Embryonic facial prominence (tissue), 1 donor: ENCODE measurements at regions not wholly inside any gene's neighbourhood (a gene's known extent, or its start where the extent isn't known, plus 50 kb on each side); places are given as distances from the start of the nearest gene placed in this dataset.

Source experiments
- DNase-seq: peaks from one replicate; pipeline ENCODE4 v3.0.0-alpha.2; 2016; ENCODE audit errors: extremely low spot score

DNA sequence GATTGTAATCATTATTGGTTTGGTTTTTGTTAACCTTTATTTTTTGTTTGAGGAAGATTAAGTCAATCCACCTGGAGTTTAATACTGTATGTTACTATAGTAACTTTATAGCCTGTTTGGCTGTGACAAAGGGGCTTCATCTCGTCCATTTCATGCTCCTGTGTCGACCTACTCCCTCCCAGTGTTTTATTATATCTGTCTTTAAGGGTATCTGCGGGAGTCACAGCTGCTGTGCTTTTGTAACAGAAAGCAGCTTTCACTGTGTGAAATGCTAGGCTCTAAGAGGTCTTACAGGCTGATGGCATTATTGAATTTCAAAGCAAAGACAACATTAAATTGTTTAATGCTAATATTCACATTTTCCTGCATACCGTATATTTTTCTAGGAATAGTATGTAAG lies 698.0 kb upstream of the POU3F2 start:
- no peak for DNase-seq

DNA sequence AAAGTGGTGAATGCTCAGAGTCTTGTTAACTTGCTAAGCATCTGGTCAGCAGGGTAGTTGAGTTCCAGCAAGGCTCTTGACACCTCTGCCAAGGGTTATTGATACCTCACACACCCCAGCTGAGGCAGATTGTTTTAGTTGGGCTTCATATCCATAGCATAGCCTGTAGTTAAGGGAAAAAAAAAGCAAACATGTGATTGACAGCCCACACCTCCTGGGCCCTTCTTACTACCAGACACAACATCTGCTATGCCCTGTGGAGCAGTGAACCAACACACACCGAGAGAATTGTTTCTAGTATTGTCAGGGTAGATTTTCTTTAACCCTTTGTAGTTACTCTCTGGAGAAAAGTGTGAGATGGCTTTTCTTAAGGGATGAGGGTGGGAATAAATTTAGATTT lies 697.0 kb upstream of the POU3F2 start:
- DNase-seq: no peak

DNA sequence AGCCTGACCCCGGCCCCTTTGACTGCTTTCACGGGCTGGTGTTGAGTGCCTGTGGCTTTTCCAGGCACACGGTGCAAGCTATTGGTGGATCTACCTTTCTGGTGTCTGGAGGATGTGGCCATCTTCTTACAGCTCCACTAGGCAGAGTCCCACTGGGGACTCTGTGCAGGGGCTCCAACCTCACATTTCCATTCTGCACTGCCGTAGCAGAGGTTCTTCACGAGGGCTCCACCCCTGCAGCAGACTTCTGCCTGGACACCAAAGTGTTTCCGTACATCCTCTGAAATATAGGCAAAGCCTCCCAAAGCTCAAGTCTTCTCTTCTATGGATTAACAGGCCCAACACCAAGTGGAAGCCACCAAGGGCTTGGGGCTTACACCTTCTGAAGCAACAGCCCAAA lies 691.5 kb upstream of the POU3F2 start:
- no peak for DNase-seq

DNA sequence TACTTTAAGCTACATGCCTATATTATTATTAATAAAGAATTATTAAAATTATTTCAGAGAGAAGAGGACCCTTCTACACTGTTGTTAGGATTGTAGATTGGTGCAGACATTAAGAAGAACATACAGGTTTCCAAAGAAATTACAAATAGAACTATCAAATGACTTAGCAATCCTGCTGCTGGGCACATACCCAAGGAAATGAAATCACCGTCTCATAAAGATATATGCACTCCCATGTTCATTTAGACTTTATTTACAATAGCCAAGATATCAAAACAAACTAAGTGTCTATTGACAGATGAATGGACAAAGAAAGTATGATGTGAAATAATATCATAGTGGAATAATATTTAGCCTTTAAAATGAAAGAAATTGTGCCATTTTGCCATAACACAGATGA lies 687.7 kb upstream of the POU3F2 start:
- no peak for DNase-seq

DNA sequence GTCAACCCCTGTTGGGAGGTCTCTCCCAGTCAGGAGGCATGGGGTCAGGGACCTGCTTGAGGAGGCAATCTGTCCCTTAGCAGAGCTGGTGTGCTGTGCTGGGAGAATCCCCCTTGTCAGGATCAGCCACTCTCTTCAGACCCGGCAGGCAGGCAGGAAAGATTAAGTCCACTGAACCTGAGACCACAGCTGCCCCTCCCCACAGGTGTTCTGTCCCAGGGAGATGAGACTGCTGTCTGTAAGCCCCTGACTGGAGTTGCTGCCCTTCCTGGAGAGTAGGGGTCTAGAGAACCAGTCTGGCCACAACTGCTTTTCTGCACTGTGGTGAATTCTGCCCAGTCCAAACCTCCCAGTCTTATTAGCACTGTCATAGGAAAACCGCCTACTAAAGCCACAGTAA lies 677.8 kb upstream of the POU3F2 start:
- no peak for DNase-seq

DNA sequence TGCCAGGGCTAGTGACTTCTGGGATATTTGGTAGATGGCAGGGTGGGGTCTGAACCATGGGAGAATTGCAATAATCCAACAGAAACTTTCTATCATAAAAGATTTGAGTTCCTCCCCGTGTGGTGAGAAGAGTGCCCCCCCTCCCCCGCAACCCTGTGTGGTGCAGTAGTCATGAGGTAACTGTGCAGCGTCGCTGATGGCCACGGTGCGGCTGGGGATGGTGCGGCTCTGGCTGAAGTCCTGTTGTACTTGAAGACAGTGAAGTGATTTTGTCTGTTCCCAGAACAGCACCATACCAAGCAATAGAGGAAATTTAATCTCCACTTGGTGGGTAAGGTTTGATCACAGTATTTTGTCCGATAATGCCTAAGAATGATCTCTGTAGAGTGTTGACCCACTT lies 654.8 kb upstream of the POU3F2 start:
- no peak for DNase-seq

DNA sequence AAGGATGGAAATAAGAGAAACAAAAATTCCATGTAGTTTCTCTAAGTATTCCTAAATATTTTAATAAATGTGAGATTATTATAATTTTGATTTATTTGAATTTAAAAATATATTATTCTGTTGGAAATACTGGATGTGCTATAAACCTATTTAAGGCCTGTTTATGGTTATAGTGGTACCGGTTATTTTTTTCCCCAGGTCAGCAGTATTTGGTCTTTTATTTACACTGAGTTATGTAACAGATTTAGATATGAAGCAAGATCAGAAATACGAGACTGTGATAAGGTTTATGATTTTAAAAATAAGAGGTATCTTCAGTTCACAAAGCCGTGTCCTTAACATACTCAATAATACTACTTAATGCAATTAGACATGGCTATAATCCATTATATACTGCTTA lies 634.3 kb upstream of the POU3F2 start:
- DNase-seq: no peak

DNA sequence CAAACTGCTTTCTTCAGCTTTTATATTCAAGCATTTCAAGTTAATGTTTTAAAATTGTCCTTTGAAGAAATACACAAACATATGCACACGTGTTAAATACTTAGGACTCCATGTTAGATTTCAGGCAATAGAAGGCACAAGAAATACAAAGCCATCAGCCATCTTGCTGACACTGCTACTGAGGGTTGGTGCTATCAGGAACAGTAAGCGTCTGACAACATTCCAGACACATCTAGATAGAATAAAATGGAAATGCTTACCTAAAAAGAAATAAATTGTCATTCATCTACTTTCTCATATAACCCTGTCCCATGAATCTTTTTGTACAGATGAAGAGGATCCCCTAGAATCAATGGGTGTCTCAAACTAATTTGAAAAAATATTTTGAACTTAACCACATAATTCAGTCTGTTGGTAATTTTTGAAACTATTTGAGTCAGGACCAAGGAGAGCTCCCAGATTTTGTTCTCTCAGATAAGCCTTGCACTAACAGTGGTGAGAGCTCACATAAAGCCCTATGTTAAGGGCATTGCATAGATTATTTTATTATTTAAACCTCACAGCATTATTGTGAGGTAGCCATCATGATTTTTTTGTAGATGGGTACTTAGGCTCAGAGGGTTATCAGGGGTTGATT lies 631.1 kb upstream of the POU3F2 start:
- DNase-seq: no peak

DNA sequence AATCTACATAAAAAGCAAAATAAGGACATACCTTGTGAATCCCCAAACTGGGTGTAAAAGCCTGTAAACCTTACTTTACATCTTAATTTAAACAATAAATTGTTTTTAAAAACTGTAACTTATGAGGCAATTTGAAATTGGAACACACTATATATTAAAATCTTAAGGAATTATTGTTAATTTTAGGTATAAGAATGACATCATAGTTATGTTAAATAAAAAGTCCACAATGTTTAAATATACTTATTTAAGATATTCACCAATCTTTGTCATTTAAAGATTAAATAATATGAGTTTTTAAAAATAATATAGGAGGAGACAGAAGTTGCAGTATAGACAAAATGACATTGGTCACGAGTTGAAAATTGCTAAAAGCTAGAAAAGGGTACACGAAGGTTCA lies 621.9 kb upstream of the POU3F2 start:
- no peak for DNase-seq

DNA sequence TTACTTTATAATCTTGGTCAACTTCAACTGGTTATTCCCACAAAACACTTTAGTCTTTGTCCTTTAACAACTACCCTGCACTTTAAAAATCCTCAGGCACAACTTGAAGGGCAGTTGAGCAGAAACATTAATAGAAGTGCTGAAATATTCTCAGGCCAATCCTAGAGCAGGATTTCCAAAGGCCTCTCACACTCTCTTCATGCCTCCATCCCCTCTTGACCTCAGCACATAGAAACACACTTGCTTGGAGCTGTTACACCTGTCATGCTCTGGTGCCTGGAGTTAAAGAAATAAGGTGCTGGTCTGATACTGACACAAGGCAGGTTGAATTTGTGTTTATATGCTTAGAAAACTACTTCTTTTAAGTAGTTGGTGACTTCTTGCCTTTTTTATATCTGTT lies 618.8 kb upstream of the POU3F2 start:
- DNase-seq: no peak

DNA sequence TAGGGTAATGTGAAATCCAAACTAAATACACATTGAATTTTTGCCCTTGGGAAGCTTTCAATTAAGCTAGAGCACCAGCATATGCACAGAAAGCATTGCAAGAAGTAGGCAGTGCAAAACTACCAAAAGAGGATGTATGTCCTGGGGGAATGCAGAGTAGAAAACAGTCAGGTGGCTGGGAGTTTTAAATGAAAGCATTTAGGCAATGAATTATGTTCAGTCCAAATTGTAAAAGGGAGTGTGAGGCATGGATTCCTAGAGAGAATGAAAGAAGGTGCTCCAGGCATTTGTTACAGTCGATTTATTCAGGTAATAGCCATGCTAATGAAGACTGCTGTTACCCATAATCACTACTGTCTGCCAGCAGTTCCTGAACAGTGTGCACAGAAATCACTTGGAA lies 604.1 kb upstream of the POU3F2 start:
- no peak for DNase-seq

DNA sequence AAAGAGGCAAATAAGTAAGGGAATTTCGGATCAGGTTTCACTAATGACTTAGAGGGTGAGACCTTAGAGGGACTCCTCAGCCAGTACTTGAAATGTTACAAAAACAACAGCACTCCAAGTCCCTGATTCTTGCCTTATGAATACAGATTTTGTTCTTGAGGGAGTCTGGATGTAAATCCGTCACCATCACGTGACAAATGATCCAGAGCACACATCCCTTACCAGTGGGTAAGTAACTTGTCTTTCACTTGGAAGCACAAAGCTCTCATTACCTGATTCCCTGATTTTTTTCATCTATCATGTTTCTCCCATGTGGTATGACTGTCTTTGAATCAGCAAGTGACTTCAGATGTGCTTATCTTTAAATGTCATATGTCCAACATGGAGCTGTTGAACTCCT lies 595.3 kb upstream of the POU3F2 start:
- DNase-seq: no peak

DNA sequence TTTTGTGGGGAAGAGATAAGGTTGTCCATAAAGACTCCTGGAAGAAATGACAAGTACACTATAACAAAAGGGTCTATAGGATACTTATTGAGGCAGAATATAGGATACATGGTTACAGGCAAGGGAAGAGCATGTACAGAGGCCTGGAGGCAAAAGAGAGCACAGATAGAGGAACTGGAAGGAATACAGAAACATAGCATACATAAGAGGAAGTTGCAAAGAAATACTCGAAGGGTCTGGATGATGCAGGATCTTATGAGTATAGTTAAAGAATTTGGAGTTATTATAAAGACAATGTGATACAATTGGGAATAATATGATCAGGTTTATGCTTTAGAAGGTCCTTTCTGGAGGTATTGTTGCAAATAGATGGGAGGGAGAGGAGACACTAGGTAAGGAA lies 592.7 kb upstream of the POU3F2 start:
- no peak for DNase-seq

DNA sequence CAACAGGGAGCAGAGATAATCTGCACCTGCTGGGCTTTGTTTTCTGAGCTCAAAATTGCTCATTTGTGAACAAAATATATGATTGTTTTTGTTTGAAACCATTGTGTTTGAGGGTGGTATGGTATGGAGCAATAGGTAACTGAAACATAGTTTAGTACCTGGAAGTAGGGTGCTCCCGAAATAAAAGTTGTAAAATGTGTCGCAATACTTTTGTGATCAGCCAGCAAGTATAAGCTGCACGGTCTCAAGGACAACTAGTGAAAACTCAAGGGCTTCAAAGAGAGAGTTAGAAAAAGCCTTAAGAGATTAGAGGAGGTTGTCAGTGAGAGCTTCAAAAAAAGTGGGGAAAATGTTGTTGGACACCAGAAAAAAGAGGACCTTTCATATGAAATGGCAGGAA lies 579.8 kb upstream of the POU3F2 start:
- no peak for DNase-seq

DNA sequence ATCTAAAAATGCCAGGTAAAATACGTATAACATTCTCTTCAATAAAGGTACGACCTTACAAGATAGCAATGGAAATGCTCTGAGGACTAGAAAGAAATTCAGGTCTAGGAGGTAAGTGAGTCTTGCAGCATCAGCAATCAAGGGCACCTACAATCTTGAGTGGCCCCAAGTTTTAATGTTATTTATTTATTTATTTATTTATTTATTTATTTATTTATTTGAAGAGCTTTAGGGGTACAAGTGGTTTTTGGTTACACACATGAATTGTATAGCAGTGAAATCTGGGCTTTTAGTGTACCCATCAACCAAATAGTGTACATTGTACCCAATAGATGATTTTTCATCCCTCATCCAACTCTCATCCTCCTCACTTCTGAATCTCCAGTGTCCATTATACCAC lies 574.0 kb upstream of the POU3F2 start:
- no peak for DNase-seq

DNA sequence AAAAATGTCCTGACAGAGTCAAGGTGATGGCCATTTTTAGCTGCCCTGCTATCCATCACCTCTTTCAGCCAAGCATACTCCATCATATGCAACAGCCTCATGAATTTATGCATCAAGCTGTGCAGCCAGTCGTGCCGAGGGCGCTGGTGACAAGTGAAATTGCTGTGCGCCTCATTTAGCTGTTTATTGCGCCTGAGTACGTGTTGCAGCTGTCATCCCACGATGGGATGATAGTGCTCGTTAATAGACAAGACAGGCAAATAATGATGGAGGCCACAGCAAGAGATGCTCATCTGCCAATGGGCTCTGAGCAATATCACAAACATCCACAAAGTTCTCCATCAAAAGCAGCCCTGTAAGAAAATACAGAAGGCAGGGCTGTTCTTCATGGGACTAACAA lies 562.3 kb upstream of the POU3F2 start:
- DNase-seq: no peak

DNA sequence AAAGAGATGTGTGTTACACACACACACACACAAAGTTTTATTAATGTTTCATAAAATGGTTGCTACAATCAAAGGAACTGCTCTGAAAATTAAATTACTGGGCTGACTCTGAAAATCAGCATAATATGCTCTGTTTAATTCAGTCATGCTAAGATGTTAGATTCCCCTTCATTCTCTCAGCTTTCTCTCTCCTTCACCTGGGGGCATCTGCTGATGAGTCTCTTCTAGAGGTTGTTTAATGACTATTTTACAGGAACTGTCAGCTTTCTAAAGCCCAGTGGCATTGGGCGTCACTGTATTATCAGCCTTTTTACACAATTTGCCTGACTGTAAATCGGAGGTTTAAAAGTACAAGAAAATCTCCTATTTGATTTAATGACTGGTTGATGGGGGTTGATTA lies 559.7 kb upstream of the POU3F2 start:
- DNase-seq: no peak

DNA sequence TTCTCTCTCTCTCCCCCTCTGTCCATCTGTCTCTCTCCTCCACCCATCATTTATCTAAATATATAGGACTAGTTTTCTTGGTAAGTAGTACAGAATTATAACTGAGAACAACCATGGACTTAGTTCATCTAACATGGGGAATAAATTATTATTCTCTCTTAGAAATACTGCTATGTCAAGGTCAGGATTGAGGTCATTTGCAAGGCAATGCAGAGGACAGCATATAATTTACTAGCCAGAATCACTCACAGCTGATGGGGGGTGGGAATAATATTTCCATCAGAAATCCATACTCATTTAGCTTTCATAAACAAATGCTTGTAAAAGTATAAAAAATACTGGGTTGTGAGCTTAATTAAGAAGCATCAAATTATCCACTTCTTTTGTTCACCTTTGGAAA lies 553.9 kb upstream of the POU3F2 start:
- no peak for DNase-seq

DNA sequence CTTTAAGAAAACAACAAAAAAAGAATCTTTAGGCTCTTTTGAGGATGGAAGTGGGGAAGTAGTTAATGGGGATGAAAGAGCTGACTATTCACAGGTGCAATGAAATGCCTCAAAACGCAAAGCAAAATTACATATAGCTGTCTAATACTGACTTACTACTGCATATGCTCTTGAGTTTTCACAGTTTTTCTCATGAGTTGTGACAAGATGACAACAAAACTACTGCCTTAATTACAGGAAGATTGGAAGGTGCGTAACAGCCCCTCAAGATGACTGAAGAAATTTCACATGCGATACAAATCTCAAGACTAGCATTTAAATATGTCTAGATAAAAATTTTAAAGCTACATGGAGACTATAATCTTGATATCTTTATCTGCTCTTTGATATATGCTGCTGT lies 547.8 kb upstream of the POU3F2 start:
- no peak for DNase-seq

DNA sequence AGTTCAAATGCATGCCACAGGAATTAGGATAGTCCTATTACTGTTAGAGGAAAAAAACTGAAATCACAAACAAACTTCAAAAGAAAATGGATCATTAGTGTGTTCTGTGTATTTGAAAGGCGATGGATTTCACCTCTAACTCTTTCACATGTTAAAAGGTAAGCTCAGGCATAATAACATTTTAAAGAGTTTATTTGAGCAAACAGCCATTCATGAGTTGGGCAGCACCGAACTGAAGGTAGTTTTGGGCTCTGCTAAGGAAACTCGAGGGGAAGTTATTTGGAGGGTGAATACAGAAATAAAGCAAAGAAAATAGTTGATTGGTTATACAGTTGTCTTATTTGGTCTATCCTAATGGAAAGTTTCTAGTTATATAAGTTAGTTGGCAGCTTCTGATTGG lies 546.5 kb upstream of the POU3F2 start:
- DNase-seq: no peak

DNA sequence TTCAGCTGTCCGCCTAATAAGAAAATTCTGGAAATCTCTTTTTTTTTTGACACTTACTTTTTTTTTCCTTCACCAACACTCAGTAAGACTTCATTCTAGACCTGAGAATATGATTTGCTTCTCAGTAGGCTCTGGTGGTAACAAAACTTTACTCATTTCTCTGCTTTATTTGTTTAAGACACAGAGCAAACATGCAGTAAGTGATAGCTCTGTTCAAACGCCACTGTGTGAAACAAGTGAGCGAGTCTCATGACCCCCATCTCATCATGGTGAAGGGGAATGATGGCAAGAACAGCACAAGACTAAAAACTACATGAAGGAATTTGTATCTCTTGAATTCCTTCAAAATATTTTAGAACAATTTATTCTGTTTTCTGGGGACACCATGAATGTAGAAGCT lies 541.6 kb upstream of the POU3F2 start:
- no peak for DNase-seq

DNA sequence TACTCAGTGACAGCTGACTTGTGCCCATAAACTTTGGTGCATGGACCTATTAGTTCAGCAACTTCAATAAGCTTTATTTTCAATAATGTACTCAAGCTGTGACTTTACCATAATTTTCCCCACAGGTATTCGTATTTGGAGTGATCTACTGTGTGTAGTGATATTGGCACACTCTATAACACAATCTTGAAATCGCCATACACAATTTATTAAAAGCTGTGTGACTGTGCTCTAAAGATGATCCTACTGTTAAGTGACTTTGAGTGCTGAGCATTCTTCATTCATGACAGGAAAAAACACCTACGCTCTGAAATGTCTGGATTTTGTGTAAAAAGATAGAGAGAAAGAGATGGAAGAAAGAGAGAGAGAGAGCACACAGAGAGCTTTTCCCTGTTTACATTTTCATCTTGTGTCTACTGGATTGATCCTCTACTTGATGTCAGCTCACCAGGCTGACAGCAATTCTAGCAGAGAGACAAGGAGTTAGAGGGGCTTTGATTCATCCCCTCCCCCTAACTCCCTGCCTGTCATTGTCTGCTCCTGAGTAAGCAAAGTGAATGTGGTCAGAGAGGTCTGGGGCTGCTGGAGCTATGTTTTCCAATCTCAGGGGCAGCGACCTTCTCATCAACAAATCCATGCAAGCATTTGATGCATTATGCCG lies 538.7 kb upstream of the POU3F2 start:
- no peak for DNase-seq

DNA sequence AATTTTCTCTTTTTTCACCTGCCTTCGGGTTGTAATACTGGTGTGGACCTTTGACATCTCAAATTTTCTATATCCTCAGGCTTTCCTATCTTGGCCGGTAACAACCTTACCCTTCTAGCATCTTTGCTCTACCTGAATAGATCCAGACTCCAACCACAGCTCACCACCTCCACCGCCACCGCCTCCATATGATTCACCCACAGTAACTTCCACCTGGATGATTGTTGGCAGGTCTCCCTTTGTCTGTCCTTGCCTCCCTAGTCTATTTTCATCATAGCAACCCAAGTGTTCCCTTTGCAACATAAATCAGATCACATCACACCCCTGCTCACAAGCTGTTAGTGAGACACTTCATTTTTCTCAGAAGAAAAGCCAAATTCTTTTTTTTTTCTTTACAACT lies 525.8 kb upstream of the POU3F2 start:
- DNase-seq: no peak

DNA sequence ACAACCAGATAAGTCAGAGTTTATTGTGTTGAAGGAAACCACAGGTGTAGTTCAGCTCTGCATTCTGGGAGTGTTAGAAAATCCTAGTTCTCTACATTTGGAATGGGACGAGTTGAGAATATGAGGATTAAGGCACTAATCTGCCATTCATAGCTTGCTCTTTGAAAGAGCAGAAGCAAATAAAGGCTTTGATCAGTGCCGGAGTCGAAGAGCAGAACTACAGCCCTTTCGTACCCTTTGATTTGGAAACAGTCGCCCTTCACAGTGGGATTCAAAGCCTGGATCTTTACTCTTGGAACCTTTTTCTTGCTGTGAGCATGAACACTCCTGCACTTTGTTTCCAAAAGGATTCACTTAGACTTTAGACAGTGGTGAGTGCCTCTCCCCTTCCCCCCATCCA lies 523.9 kb upstream of the POU3F2 start:
- DNase-seq: no peak
